ES-I3 (cell line): ENCODE measurements at regions not wholly inside any gene's neighbourhood (a gene's known extent, or its start where the extent isn't known, plus 50 kb on each side); places are given as distances from the start of the nearest gene placed in this dataset.

ENCODE experiments used
- H3K36me3 ChIP-seq: 2 replicates; pipeline ENCODE4 v1.6.1; 2013; ENCODE audit warnings: mild to moderate bottlenecking, low read length, control low read depth, moderate library complexity; ENCODE audit not compliant: insufficient read depth
- H3K4me1 ChIP-seq: 2 replicates; pipeline ENCODE4 v1.6.1; 2013; ENCODE audit warnings: mild to moderate bottlenecking, control low read depth, low read length; ENCODE audit not compliant: insufficient read depth
- H3K9ac ChIP-seq: 2 replicates; pipeline ENCODE4 v1.6.1; 2013; ENCODE audit warnings: low read depth, mild to moderate bottlenecking, low read length, moderate library complexity
- H3K9me3 ChIP-seq: 2 replicates; pipeline ENCODE4 v1.6.1; 2013; ENCODE audit warnings: mild to moderate bottlenecking, low read length, moderate library complexity; ENCODE audit not compliant: control insufficient read depth, insufficient read depth

DNA sequence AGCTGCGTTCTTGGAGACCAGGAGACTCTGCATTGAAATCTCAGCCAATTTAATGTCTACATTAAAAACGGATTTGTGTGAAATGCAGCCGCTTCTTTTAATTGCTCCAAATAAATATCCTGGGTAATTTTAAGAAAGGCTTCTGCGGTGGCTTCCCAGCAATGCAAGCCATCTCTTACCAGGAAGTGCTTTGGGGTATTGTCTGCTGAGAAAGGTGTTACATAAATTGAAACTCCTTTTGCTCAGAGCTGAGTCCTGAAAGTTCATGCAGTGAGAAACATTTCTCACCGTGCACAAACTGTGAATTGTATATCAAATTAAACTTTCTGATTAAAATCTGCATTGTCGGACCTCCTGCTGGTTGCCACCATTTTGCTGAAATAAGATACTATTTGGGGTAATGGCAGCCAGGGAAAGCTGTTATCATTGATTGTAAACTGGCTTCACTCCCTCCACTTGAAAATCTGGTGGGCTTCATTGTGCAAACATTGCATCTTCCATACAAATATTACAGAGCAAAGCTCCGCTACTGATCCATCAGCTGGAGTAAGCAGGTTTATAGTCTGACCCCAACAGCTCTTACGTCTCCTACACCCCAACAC, 59.5 kb downstream of the ZIC5 start:
- no peak overlapping the region for H3K9ac ChIP-seq
- H3K9me3 ChIP-seq, result no peaks in the 10 kb centered on the region
- H3K36me3 ChIP-seq, result no peaks in the 10 kb centered on the region
- H3K4me1 ChIP-seq, result peaks cover 16% of the 10 kb centered on the region; the same call in 1 of the 2 replicates

DNA sequence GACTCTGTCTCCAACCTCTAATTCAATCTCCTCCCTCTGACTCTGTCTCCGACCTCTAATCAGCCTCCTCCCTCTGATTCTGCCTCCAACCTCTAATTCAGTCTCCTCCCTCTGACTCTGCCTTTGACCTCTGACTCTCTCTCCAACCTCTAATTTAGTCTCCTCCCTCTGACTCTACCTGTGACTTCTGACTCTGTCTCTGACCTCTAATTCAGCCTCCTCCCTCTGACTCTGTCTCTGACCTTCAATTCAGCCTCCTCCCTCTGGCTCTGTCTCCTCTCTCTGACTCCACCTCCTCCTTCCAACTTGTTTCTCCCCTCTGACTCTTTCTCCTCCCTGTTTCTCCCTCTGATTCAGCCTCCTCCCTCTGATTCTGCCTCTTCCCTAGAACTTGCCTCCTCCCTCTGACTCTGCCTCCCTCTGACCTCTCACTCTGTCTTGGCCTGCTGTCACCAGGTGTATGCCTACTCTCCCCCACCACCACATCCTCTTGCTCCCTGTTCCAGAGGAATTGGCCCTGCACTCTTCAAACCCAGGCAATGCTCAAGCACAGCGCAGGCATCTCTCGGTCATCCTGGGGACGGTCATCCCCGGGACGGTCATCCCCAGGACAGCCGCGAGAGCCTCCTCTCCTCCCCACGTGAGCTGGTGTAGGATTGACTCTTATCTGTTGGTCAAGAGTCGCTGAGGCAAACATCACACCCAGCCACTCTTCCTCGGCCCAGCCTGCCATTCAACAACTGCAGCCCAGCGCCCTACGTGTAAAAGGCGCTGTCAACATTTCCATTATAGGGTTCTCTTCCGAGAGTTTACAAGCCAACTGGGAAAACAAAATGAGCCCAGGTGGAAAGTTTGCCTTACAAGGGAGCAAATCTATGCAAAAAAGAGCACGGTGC, 60.2 kb downstream of the ZIC5 start:
- peaks cover 16% of the 10 kb centered on the region; the same call in 1 of the 2 replicates for H3K4me1 ChIP-seq
- no peaks in the 10 kb centered on the region for H3K9me3 ChIP-seq
- H3K36me3 ChIP-seq, result no peaks in the 10 kb centered on the region
- H3K9ac ChIP-seq, result no peak overlapping the region

DNA sequence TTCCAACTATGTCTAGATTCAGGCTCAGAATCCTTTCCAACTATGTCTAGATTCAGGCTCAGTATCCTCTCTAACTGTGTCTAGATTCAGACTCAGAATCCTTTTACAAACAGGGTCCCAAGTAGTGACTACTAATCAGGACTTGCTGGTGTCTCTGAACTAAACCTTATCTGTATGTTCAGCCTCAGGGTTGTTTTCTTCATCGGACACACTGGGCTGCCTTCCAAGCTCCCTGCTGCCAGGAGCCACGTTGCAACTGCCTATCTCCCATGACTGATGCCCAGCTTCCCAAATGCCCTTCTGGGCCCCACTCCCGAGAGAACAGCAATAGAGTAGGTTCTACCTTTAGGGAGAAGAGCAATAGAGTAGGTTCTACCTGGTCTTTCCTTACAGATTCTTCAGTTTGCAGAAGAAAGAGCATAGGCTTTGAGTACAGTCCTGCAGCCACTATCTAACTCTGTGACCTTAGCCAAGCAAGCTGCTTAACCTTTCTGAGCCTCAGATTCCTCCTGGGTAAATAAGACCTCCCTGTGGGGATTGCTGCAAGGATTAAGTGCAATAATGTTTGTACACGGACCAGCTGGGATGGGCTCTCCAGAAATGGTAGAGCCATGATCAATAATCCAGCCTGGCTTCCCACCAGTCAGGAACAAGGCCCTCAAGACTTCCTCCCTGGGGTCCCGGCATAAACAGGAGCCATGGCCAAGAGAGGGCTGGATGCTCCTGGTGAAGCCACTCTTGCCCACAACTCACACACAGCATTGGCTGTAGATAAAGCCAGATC, 61.5 kb downstream of the ZIC5 start:
- peaks cover 20% of the 10 kb centered on the region for H3K4me1 ChIP-seq
- H3K9me3 ChIP-seq, result no peaks in the 10 kb centered on the region
- no peak overlapping the region for H3K9ac ChIP-seq
- H3K36me3 ChIP-seq, result no peaks in the 10 kb centered on the region

GRCh38 chr13:99909097-99909835, 62.3 kb downstream of the ZIC5 start:
- no peaks in the 10 kb centered on the region for H3K9me3 ChIP-seq
- no peaks in the 10 kb centered on the region for H3K36me3 ChIP-seq
- H3K9ac ChIP-seq, result no peak overlapping the region
- peaks cover 25% of the 10 kb centered on the region for H3K4me1 ChIP-seq

DNA sequence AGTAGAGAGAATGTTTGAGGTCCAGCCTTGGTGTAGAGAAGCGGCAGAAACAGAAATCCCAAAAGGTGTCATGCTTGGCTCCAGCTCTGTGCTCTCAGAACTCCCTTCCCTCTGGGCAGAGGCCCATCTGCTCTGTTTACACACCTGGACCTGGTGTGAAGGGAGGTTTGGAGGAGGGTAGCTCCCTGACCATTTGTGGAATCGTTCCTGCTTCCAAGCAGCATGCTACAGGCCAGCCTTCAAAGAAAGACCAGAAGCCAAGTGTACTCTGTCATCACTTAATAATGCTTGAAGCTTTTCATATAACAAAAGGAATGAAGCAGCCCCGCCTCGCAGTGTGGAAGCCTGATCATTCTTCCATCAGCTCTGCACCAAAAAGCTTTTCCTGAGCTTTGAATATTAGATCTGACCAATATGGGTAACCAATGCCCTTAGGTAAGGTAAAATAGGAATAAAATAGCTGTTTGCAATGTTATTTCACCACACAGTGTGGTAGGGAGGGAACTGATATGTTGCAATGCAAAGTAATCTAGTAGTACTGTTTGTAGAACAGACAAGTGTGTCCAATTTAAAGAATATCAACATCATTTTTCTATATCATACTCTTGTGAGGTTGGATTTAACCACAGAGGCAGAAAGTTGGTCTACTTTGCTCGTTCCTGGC, 63.3 kb downstream of the ZIC5 start:
- Histone ChIP-seq H3K9me3 (no peaks in the 10 kb centered on the region), H3K4me1 (peaks cover 25% of the 10 kb centered on the region), H3K36me3 (no peaks in the 10 kb centered on the region), H3K9ac (no peak overlapping the region)

GRCh38 chr13:99907627-99908026, 63.9 kb downstream of the ZIC5 start:
- H3K9me3 ChIP-seq, result no peaks in the 10 kb centered on the region
- no peak overlapping the region for H3K9ac ChIP-seq
- H3K36me3 ChIP-seq, result no peaks in the 10 kb centered on the region
- peaks cover 25% of the 10 kb centered on the region for H3K4me1 ChIP-seq

GRCh38 chr13:99907038-99907437, 64.5 kb downstream of the ZIC5 start:
- Histone ChIP-seq H3K9ac (no peak overlapping the region), H3K36me3 (no peaks in the 10 kb centered on the region), H3K9me3 (no peaks in the 10 kb centered on the region), H3K4me1 (peaks cover 21% of the 10 kb centered on the region)

DNA sequence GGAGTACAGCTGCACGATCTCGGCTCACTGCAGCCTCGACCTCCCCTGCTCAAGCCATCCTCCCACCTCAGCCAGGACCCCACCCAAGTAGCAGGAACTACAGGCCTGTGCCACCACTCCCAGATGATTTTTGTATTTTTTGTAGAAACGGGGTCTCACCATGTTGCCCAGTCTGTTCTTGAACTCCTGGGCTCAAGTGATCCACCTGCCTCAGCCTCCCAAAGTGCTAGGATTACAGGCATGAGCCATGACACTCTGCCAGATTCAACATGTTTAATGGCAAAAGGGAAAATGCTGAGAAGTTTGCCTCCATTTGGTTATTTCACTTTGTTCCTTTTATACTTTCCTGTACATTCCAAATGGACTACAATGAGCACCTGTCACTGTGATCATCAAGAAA, 65.8 kb downstream of the ZIC5 start:
- Histone ChIP-seq H3K9ac (no peak overlapping the region), H3K4me1 (peaks cover 20% of the 10 kb centered on the region), H3K36me3 (no peaks in the 10 kb centered on the region)

DNA sequence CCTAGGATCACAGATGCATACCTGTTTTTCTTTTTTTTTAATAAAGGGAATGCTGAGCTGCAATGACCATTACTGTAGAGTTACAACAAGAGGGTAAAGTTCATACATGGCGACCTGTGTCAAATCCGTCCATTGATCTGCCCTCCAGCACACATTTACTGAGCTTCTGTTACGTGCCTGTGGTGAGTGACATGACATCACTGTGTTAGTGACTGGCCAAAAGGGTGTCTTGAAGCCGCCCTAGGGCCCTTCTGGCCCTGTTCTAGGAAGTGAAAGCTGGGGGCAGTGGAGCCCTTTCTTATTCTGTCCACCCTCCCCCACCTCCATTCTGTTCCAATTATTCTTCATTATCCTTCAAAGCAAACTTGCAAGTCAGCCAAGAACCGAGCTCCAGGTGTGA, 66.3 kb downstream of the ZIC5 start:
- Histone ChIP-seq H3K4me1 (peaks cover 20% of the 10 kb centered on the region), H3K9me3 (no peaks in the 10 kb centered on the region)

More for the DNA sequence above, 65.8 kb downstream of the ZIC5 start:
- H3K9me3 ChIP-seq, result no peaks in the 10 kb centered on the region

DNA sequence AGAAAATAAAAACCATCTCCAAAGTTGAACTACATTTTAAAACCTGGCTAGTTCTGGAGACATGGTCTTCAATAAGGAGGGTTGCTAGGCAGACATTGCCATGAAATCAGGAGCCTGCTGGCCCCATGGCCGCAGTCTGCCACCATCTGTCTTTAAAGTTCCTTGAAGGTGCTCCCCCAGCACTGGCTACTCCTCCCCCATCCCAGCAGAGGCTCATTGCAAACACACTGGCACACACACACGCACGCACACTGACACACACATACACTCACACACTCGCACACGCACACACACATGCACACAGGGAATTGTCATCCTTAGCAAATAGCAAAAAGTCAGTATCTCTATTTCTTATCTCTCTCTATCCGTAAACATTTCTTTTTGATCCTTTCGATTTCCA, 68.4 kb downstream of the ZIC5 start:
- Histone ChIP-seq H3K9ac (no peak overlapping the region), H3K36me3 (no peaks in the 10 kb centered on the region), H3K4me1 (peaks cover 20% of the 10 kb centered on the region), H3K9me3 (no peaks in the 10 kb centered on the region)

More for the DNA sequence above, 66.3 kb downstream of the ZIC5 start:
- Histone ChIP-seq H3K9ac (no peak overlapping the region), H3K36me3 (no peaks in the 10 kb centered on the region)

- Histone ChIP-seq H3K9ac (no peak overlapping the region), H3K36me3 (no peaks in the 10 kb centered on the region), H3K4me1 (peaks cover 15% of the 10 kb centered on the region), H3K9me3 (no peaks in the 10 kb centered on the region)
Observed at GRCh38 chr13:99902657-99903056, 68.9 kb downstream of the ZIC5 start.

DNA sequence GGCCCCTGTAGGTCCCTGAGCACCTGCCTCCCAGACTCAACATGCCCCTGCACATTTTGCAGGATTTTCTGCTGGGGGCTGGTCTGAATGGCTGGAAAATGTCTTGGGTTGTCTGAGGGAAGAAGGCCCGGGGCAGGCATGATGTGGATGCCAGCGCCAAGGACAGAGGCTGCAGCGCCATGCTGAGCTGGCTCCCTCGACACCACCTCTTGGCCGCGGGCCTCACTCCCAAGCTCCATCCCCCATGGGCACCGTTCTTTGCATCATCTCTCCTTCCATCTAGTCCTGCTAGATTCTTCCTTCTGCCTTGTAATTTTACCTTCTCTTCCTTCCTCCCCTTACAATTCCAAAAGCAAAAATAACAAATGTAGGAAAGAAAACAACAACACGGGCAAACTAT, 70.6 kb downstream of the ZIC5 start:
- Histone ChIP-seq H3K36me3 (no peaks in the 10 kb centered on the region), H3K9me3 (no peaks in the 10 kb centered on the region), H3K9ac (no peak overlapping the region), H3K4me1 (peaks cover 15% of the 10 kb centered on the region)

- Histone ChIP-seq H3K36me3 (no peaks in the 10 kb centered on the region), H3K9me3 (no peaks in the 10 kb centered on the region), H3K9ac (no peak overlapping the region), H3K4me1 (peaks cover 7% of the 10 kb centered on the region; the same call in 1 of the 2 replicates)
Observed at GRCh38 chr13:99898421-99898820, 73.1 kb downstream of the ZIC5 start.

- Histone ChIP-seq H3K36me3 (no peaks in the 10 kb centered on the region), H3K4me1 (peaks cover 18% of the 10 kb centered on the region), H3K9me3 (no peaks in the 10 kb centered on the region), H3K9ac (no peak overlapping the region)
Observed at GRCh38 chr13:99897076-99897440, 74.5 kb downstream of the ZIC5 start.
